DMS53 treated with DMSO at 0.1 percent for 48 hours (cell line): ENCODE measurements at regions not wholly inside any gene's neighbourhood (a gene's known extent, or its start where the extent isn't known, plus 50 kb on each side); places are given as distances from the start of the nearest gene placed in this dataset.
"Not testable (repeated sequence)": the region's sequence is repeated elsewhere in the genome, so short reads cannot be mapped to it uniquely, and the experiment has no call there.

ENCODE experiments used
- DNase-seq: peaks from one replicate; lab custom pipeline; 2025; ENCODE audit not compliant: unreplicated experiment; lab: John Stamatoyannopoulos, UW

DNA sequence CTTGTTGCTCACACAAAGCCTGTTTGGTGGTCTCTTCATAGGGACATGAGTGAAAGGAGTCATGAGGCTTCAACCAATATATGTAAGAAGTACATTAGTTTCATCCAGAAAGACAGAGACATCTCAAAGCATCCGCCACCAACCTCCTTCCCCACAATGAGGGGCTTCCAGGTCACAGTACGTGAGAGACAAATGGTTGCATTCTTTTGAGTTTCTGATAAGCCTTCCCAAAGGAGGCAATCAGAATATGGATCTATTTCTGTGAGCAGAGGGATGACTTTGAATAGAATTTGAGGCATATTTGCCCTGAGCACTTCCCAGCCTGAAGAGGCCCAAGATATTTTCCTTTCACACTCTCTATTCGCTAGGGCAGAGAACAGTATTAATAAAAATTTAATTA, 931.1 kb downstream of the FAM181B start:
- DNase-seq = no peak

DNA sequence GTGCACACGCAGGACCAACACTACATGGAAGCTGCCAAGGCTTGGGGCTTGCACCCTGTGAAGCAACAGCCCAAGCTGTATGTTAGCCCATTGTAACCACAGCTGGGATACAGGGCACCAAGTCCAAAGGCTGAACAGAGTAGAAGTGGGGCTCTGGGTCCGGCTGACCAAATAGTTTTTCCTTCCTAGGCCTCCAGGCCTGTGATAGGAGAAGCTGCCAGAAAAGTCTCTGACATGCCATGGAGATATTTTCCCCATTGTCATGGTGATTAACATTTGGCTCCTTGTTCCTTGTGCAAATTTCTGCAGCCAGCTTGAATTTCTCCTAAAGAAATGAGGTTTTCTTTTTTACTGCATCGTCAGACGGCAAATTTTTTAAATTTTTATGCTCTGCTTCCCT, 941.2 kb downstream of the FAM181B start:
- DNase-seq = no peak

DNA sequence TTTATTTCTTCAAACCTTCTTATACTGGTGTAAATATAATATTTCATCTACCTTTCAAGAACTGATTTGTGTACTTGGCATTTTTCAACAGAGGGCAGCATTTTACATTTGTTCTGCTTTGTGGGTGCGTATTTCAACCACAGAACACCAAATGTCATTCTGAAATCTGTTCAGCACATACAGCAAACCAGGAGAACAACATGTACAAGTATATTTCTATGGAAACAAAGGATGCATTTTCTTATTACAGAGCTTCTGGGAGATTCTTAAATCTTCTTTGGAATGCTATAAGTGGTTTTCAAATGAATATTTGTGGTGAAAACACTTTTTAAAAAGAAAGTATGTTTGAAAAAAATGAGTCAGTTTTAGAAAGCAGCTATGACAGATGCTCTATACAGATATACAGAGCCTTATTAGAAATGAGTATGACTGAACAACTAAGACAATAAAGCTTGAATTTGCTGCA, 946.0 kb downstream of the FAM181B start:
- DNase-seq = peak; percentile 58

DNA sequence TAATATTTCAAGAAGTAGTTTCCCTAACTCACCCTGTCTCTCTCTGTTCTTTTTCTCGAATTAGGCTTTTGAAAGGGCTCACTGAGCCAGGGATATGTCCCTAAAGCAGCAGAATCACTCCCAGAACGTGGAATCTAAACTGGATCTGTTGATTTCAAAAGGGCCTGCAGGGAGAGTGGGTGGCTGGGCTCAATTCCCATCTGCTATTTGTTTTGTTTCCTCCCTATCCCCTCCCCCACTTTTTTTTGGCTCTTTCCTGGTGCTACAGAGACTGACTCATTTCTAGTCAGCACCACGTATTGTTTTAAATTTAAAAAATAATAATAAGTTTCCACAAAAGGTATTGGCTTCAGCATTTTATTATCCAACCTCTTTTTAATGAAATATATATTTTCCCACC, 961.5 kb downstream of the FAM181B start:
- no peak for DNase-seq

DNA sequence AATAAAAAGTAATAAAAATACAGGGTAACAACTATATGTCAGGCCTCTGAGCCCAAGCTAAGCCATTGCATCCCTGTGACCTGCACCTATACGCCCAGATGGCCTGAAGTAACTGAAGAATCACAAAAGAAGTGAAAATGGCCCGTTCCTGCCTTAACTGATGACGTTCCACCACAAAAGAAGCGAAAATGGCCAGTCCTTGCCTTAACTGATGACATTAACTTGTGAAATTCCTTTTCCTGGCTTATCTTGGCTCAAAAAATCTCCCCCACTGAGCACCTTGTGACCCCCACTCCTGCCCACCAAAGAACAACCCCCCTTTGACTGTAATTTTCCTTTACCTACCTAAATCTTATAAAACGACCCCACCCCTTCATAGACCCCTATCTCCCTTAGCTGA, 963.8 kb downstream of the FAM181B start:
- not testable (repeated sequence) for DNase-seq

DNA sequence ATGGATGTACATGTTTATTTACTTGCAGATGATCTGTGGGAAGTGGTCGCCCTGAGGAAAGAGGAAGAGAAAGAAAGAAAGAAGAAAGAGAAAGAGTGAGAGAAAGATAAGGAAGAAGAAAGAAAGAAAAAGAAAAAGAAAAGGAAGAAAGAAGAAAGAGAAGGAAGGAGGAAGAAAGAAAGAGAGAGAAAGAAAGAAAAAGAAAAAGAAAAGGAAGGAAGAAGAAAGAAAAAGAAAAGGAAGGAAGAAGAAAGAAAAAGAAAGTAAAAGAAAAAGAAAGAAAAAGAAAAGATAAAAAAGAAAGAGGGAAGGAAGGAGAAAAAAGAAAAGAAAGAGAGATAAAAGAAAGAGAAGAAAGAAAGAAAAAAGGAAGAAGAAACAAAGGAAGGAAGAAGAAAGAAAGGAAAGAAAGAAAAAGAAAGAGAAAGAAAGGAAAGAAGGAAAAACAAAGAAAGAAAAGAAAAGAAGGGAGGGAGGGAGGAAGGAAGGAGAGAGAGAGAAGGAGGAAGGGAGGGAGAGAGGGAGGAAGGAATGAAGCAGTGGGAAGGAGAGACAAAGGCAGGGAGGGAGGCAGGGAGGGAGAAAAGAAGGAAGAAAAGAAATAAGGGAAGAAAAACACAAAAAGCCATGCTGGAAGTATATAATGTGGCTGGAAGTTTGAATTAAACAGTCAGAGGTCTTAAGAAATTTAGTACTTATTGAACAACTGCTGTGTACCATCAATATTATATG, 976.6 kb downstream of the FAM181B start:
- DNase-seq = no peak

DNA sequence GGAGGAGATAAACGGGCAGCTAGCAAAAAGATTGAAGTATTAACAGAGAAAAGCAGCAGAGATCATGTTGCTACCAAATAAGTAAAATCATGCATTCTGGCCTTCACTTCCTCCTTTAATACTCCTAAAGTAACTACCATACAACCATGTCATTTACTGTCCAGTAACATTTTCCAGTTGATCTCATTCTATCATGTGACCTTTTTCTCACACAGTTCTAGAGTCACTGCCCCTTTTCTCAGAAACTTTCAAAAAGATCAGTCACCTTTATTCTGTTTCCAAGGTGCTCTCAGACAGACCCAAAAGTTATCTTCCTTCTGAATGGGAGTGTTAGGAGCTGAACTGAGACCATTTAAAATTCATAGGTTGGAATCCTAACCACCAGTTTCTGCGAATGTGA, 984.4 kb downstream of the FAM181B start:
- no peak for DNase-seq

DNA sequence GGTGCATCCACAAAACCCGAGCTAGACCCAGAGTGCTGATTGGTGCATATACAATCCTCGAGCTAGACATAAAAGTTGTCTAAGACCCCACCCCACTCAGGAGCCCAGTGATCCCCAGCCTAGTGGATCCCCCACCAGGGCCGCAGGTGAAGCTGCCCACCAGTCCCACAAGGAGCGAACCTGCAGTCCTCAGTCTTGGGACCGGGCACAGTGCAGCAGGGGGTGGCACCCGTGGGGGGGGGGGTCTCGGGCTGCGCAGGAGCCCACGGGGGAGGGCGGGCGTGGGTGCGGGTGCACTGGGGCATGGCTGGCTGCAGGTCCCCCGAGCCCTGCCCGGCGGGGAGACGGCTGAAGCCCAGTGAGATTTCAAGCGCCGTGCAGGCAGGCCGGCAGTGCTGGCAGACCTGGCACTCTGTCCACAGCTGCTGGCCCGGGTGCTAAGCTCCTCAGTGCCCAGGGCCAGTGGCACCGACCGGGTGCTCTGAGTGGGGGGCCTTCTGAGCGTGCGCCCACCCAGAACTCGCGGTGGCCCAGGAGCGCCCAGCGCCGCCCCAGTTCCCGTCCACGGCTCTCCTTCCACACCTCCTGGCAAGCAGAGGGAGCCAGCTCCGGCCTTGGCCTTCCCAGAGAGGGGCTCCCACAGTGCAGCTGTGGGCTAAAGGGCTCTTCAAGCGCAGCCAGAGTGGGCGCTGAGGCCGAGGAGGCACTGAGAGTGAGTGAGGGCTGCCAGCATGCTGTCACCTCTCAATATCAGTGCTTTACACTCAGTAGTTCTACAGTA, 989.1 kb downstream of the FAM181B start:
- no peak for DNase-seq

DNA sequence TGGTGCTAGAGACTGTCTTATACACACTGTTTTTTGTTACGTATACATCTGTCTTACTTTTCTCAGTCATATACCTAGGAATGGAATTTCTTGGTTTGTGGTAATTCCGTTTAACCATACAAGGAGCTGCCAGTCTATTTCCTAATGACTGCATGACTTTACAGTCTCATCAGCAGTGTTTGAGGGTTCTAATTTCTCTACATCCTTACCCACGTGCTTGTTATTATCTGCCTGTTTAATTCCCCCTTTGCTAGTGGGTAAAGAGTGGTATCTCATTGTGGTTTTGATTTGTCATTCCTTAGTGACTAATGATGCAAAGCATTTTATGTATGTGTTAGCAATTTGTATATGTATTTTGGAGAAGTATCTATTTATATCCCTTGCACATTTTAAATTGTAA, 1008.0 kb downstream of the FAM181B start:
- no peak for DNase-seq

DNA sequence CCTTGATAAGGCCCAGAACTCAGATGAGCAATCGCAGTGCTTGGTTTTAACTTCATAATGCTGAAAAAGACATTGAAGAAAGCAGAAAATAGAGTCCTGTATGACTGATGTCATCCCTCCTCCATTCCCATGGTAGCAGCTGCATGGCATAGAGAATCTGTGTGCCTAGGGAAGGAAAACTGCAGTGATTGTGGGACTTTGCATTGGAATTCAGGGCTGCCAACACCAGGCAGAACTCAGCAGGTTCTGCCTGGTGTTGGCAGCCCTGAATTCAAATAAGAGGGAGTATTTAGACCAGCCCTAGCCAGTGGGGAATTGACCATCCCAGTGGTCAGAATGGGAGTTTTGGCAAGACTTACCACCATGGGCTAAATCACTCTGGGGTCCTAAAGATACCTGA, 1016.0 kb downstream of the FAM181B start:
- no peak for DNase-seq

DNA sequence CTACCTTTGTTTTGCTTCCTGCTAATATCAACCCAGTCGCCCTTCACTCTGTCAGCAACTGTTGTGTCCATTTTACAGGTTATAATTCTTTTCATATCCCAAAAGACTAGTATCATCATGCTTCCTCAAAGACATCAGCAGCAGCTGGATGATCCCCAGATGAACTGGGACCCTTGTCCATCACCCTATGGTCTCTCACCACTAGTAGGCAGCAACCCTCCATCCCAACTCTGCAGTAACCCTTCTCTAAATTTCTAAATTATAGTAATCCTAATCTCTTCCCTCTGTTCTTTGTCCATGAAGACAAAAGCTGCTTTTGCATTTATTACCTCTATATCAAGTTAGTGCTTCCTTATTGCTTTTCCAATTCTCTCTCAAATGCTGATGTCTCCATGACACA, 1025.8 kb downstream of the FAM181B start:
- no peak for DNase-seq

DNA sequence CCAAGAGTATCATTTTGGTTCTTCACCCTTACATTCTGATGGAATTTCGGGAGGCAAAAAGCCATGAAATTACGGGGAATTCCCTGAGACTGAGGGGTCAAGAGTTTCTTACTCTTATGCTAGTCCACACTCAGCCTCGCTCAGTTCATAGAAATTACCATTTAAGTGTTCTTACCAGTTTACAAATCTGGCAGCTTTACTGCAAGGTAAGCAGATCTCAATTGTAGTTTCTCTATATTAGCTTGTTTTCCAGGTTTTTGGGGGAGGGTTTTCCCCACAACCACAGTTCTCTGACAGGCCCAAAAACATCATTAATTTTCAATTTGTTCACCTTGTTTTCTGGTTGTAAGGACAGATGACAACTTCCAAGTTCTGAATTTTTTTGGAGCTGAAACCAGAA, 1028.4 kb downstream of the FAM181B start:
- no peak for DNase-seq

DNA sequence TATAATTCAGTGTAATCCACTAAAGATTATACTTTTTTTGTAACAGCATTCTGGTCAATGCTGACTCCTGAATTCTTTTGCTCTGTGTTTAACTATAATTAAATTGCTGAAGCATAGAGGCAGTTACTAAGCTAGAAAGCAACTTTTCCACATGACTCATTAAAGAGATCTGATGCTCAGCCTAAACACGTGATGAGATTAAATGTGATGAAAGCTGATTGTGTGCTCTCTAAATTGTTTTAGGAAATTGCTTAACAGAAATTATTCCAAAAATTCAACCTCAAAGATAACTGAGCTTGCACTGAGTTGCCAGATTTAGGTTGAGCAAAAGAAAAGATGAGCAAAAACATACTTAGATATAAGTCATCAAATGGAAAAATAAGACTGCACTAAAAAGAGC, 1033.6 kb downstream of the FAM181B start:
- no peak for DNase-seq

DNA sequence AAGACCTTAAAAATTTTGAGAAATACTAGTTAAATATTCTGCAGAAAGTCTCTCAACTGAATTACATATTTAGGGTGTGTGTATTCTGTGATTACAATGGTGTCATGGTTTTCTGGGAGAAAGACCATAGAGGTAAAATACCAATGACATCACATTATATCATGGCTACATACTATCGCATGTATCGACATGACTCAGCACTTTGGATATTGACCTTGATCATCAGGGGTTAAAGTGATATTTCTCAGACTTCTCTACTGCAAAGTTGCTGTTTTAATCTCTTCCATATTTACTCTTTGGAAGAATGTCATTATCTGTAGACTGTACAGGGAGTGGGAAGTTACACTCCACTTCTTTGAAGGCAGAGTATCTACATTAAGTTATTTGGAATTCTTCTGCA, 1046.6 kb downstream of the FAM181B start:
- DNase-seq = no peak

DNA sequence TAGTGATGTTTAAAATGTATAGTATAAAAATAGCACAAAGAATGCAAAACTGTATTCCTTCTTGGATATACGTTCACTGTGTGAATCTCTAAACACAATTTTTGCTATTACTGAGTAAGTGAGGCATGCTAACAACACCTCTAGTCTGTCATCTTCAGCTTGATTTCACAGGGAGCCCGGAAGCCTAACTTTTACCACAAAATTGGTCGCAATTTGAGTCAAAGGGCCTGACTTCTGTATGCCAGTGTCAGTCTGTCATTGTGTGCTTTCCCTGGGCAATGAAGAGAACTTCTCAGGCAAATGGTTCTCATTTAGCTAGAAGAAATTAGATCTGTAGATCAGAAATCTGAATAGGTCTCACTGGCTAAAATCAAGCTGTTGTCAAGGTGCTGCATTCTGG, 1059.5 kb downstream of the FAM181B start:
- no peak for DNase-seq

DNA sequence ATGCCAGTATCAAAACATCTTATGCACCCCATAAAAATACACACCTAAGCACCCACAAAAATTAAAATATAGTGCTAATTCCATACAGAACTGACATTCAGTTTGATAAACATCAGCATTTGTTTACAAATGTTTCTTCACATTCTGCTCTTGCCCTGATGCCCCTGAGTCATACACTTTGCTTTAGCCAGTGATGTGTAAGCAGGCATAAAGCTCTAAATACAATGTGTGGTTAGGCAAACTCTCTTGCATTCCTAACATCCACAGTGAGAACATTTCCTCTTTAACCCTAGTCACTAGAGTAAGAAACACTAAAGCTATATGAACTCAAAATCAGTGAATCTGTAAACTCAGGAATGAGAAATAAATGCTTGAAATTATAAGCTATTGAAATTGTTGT, 1060.7 kb downstream of the FAM181B start:
- DNase-seq = peak; percentile 62

DNA sequence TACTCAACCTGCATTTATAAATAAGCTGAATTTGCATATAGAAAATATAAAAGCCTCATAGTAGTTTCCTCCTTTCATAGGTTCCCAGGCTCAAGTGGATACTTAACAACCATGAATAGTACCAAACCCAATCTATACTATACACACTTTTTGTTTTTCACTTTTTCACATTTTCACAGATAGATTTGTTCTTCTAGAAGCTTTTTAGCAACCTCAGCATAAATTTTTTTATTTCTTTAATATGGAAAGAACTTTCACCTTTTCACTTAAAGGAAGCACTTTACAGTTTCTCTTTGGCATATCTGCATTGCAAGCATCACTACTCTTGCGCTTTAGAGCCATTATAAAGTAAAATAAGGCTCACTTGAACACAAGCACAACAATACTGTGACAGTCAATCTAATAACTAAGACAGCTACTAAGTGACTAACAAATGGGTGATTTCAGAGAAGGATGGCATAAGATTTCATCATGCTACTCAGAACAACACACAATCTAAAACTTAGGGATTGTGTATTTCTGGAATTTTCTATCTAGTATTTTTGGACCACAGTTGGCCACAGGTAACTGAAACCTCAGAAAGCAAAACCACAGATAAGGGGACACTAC, 1063.6 kb downstream of the FAM181B start:
- DNase-seq = no peak

DNA sequence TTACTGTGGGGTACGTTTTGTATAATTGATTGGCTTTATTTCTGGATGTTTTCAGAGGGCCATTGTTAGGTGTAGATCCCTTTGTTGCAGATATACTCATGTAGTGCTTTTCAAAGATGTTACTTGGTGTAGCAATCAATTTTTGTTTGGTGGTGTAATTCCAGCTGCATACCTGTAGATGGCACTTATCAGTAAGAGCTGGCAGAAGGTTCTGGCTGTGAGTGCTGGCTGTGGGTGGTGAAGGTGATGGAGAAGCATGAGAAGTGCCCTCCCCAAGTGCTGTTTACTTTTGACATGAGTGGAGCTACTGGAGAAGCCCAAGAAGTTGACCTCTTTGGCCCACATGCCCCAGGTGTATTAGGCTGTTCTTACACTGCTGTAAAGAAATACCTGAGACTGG, 1074.9 kb downstream of the FAM181B start:
- peak; percentile 88 for DNase-seq

DNA sequence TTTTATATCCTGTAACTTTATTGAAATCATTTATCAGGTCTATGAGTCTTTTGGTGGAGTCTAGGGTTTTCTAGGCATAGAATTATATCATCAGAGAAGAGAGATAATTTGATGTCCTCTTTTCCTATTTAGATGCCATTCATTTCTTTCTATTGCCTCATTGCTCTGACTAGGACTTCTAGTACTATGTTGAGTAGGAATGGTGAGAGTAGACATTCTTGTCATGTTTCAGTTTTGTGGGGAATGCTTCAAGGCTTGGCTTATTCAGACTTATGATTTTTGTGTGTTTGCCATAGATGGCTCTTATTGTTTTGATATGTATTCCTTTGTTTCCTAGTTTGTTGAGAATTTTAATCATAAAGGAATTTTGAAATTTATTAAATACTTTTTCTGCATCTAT, 1078.3 kb downstream of the FAM181B start:
- no peak for DNase-seq

DNA sequence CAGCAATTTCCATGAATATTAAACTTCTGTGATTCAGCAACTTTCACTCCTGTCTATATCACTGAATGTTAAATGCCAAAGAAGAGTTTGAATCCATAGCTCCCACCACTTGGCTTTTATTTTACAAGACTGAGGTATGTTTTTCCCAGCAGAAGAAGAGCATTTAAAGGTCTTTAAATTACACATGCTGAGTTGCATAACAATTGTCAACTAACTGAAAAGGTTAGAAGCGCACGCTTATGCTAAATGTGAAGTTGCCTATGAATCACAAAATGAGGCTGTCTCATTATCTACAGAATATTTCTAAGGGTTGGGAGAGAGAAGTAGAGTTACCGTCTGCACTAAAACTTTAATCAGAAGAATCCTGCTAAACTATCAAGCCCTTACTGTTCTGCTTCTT, 1086.3 kb downstream of the FAM181B start:
- DNase-seq = peak; percentile 77

DNA sequence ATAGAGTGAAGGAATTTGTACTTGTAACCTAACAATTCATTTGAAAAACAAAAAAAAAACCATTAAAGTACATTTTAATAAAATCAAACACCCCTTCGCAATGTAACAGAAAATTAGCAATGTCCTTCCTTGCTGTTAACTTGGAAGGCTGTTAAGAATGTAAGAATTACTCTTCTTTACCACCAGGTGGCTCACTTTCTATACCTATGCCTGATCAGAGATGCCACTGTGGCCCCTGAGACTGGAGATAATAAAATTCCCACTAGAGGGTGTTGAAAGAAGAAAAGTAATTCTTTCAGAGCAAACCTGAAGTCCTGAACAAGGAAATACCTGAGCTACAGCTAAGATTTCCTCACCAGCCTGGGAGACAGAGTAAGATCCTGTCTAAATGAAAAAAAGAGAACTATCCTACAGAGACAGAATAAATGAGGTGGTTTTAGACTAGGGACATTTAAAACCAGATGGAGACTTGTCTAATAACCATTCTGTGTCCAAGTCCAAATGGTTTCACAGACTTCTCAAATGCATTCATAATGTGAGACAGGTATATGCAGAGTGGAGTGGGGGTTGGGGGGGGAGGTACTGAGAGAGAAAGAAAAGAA, 1089.3 kb downstream of the FAM181B start:
- DNase-seq = peak; percentile 98

DNA sequence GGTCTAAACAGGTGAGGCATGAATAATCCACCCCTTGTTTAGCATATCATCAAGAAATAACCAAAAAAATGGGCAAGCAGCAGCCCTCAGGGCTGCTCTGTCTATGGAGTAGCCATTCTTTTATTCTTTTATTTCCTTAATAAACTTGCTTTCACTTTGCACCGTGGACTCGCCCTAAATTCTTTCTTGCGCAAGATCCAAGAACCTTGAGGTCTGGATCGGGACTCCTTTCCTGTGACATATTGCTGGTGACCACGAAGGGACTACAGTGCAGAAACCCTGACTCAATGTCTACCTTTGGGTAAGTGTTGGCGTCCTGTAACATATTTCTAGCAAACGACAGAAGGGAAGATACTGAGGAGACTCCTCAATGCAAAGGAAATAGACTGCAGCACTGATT, 1099.2 kb downstream of the FAM181B start:
- no peak for DNase-seq
